ENCODE measurements at regions not wholly inside any gene's neighbourhood (a gene's known extent, or its start where the extent isn't known, plus 50 kb on each side); places are given as distances from the start of the nearest gene placed in this dataset.

- intact Hi-C loops (cut with DNase I; ENCODE audit: low total_unique reads): no loop called here
- in situ Hi-C loops (cut with MboI; ENCODE audit: low pct_ligation_motif_present in 1 of 4, low pct_unique_long_range_greater_than_20kb in 1 of 4, low sequenced_read_pairs in 3 of 4): no loop called here
- 64 to 65% methylated on average over 3 of the region's 3 CpGs for WGBS, 2 donors (ENCODE audit: low coverage in 1 of 2)
- H3K4me3 ChIP-seq: no peak overlapping the region
- H3K27me3 ChIP-seq: no peaks in the 10 kb centered on the region
- TF ChIP-seq, protein P1, sequence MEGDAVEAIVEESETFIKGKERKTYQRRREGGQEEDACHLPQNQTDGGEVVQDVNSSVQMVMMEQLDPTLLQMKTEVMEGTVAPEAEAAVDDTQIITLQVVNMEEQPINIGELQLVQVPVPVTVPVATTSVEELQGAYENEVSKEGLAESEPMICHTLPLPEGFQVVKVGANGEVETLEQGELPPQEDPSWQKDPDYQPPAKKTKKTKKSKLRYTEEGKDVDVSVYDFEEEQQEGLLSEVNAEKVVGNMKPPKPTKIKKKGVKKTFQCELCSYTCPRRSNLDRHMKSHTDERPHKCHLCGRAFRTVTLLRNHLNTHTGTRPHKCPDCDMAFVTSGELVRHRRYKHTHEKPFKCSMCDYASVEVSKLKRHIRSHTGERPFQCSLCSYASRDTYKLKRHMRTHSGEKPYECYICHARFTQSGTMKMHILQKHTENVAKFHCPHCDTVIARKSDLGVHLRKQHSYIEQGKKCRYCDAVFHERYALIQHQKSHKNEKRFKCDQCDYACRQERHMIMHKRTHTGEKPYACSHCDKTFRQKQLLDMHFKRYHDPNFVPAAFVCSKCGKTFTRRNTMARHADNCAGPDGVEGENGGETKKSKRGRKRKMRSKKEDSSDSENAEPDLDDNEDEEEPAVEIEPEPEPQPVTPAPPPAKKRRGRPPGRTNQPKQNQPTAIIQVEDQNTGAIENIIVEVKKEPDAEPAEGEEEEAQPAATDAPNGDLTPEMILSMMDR (IDR thresholded peaks at IDR 0.05): no peak
- no peak for TF ChIP-seq POLR2A (IDR thresholded peaks at IDR 0.05)
- TF ChIP-seq EP300 (IDR thresholded peaks at IDR 0.05; ENCODE audit: low read depth): no peak
- no peak for TF ChIP-seq POLR2AphosphoS5 (IDR thresholded peaks at IDR 0.05)
- no peaks in the 10 kb centered on the region for H3K9me3 ChIP-seq
- H3K4me1 ChIP-seq: peaks cover 0 to 5% (median 0%) of the 10 kb centered on the region in 4 donors
- DNase-seq: no peak
- no peak overlapping the region for H3K27ac ChIP-seq
- H3K36me3 ChIP-seq: no peaks in the 10 kb centered on the region
Measured at GRCh38 chr10:88184543-88185297, 321.3 kb downstream of the PTEN start.

GRCh38 chr10:88185830-88186229 is 322.4 kb downstream of the PTEN start:
- Histone ChIP-seq H3K27ac (no peak overlapping the region), H3K4me1 (peaks cover 0 to 5% (median 0%) of the 10 kb centered on the region in 4 donors), H3K4me3 (no peak overlapping the region), H3K9me3 (no peaks in the 10 kb centered on the region), H3K27me3 (no peaks in the 10 kb centered on the region), H3K36me3 (no peaks in the 10 kb centered on the region)
- TF ChIP-seq POLR2AphosphoS5 (IDR thresholded peaks at IDR 0.05) (no peak), POLR2A (IDR thresholded peaks at IDR 0.05) (no peak), EP300 (IDR thresholded peaks at IDR 0.05; ENCODE audit: low read depth) (no peak)
- TF ChIP-seq, protein P1 (IDR thresholded peaks at IDR 0.05): no peak
- no peak for DNase-seq
- in situ Hi-C loops (cut with MboI; ENCODE audit: low pct_ligation_motif_present in 1 of 4, low pct_unique_long_range_greater_than_20kb in 1 of 4, low sequenced_read_pairs in 3 of 4) (no loop called here), intact Hi-C loops (cut with DNase I; ENCODE audit: low total_unique reads) (no loop called here)
- 76 to 90% methylated on average over 2 of the region's 2 CpGs for WGBS, 2 donors (ENCODE audit: low coverage in 1 of 2)

GRCh38 chr10:88186335-88186734 is 322.9 kb downstream of the PTEN start:
- Histone ChIP-seq H3K27me3 (no peaks in the 10 kb centered on the region), H3K27ac (no peak overlapping the region), H3K9me3 (no peaks in the 10 kb centered on the region), H3K4me1 (peaks cover 0 to 5% (median 0%) of the 10 kb centered on the region in 4 donors), H3K36me3 (no peaks in the 10 kb centered on the region), H3K4me3 (no peak overlapping the region)
- no peak for DNase-seq
- in situ Hi-C loops (cut with MboI; ENCODE audit: low pct_ligation_motif_present in 1 of 4, low pct_unique_long_range_greater_than_20kb in 1 of 4, low sequenced_read_pairs in 3 of 4) (no loop called here), intact Hi-C loops (cut with DNase I; ENCODE audit: low total_unique reads) (no loop called here)
- no peak for TF ChIP-seq POLR2AphosphoS5 (IDR thresholded peaks at IDR 0.05)
- TF ChIP-seq, protein P1 (IDR thresholded peaks at IDR 0.05): no peak
- no peak for TF ChIP-seq EP300 (IDR thresholded peaks at IDR 0.05; ENCODE audit: low read depth)
- no peak for TF ChIP-seq POLR2A (IDR thresholded peaks at IDR 0.05)
- 90 to 94% methylated on average over 2 of the region's 2 CpGs for WGBS, 2 donors (ENCODE audit: low coverage in 1 of 2)

DNA sequence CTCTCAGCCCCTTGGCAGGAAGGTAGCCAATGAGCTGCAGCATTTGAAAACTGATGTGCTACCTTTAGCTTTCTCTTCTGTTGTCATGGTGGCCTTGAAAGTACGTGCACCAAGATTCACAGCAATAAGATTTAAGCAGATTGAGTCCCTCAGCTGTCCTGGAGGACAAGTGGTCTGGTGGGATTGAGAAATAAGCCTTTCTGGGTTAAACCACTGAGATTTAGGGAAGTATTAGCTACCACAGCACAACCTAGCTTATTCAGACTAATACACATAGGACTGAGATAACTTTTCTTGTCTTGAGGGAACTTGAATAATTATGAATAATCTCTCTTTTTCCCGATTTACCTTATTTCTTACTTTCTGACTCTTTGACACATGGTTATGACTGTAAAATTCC is 324.0 kb downstream of the PTEN start:
- intact Hi-C loops (cut with DNase I; ENCODE audit: low total_unique reads) (no loop called here), in situ Hi-C loops (cut with MboI; ENCODE audit: low pct_ligation_motif_present in 1 of 4, low pct_unique_long_range_greater_than_20kb in 1 of 4, low sequenced_read_pairs in 3 of 4) (no loop called here)
- Histone ChIP-seq H3K36me3 (no peaks in the 10 kb centered on the region), H3K4me1 (peaks cover 0 to 5% (median 0%) of the 10 kb centered on the region in 4 donors), H3K9me3 (no peaks in the 10 kb centered on the region), H3K27ac (no peak overlapping the region), H3K27me3 (no peaks in the 10 kb centered on the region), H3K4me3 (no peak overlapping the region)
- 81 to 89% methylated on average over 1 to 2 of the region's 2 CpGs for WGBS, 2 donors (ENCODE audit: low coverage in 1 of 2)
- no peak for DNase-seq
- TF ChIP-seq POLR2A (IDR thresholded peaks at IDR 0.05) (no peak), EP300 (IDR thresholded peaks at IDR 0.05; ENCODE audit: low read depth) (no peak), POLR2AphosphoS5 (IDR thresholded peaks at IDR 0.05) (no peak)
- TF ChIP-seq, protein P1 (IDR thresholded peaks at IDR 0.05): no peak

Data from transverse colon (tissue), 4 donors.